Duodenal mucosa (tissue), 2 donors: ENCODE measurements at regions not wholly inside any gene's neighbourhood (a gene's known extent, or its start where the extent isn't known, plus 50 kb on each side); places are given as distances from the start of the nearest gene placed in this dataset.
"Not testable (repeated sequence)": the region's sequence is repeated elsewhere in the genome, so short reads cannot be mapped to it uniquely, and the experiment has no call there.

ENCODE experiments used
- H3K27ac ChIP-seq: one replicate; pipeline ENCODE4 v1.7.0; 2013; ENCODE audit warnings: low read depth, low read length
- H3K27me3 ChIP-seq, 2 donors: one replicate each; pipeline ENCODE4 v1.7.0; 2013; ENCODE audit warnings: low read length in 2 of 2, control low read depth in 1 of 2; ENCODE audit not compliant: insufficient read depth in 2 of 2, control insufficient read depth in 1 of 2
- H3K36me3 ChIP-seq, 2 donors: one replicate each; pipeline ENCODE4 v1.7.0; 2013; ENCODE audit warnings: low read length in 2 of 2, control low read depth in 1 of 2; ENCODE audit not compliant: insufficient read depth in 2 of 2, control insufficient read depth in 1 of 2
- H3K4me1 ChIP-seq, 2 donors: one replicate each; pipeline ENCODE4 v1.7.0; 2013; ENCODE audit warnings: low read length in 2 of 2, control low read depth in 1 of 2; ENCODE audit not compliant: insufficient read depth in 2 of 2, control insufficient read depth in 1 of 2
- H3K4me3 ChIP-seq, 2 donors: one replicate each; pipeline ENCODE4 v1.7.0; 2013; ENCODE audit warnings: low read length in 2 of 2, low read depth in 1 of 2
- H3K9ac ChIP-seq, 2 donors: one replicate each; pipeline ENCODE4 v1.7.0; 2013; ENCODE audit warnings: low read length in 2 of 2, low read depth in 1 of 2
- H3K9me3 ChIP-seq, 2 donors: one replicate each; pipeline ENCODE4 v1.7.0; 2013; ENCODE audit warnings: low read length in 2 of 2, control low read depth in 1 of 2; ENCODE audit not compliant: control insufficient read depth in 1 of 2

DNA sequence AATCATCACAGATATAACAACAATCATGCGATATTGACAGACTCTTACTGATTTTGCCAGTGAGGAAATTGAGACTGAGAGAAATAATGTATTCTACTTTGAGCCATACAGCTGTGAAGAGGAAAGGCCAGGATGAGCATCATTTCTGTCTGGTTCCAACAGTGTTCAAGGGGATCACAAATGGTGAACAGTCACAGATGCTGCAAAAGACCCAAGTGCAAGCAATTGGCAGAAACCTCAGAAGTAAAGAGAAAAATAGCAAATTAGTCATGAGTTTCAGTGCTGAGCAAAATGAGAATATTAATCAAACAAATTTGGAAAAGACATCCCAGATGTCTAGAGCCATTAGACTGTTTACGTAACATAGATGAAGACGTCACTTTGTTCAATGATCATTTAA is 114.1 kb downstream of the RAB38 start:
- no peaks in the 10 kb centered on the region for H3K36me3 ChIP-seq
- H3K9me3 ChIP-seq = no peaks in the 10 kb centered on the region
- no peak overlapping the region for H3K4me3 ChIP-seq
- H3K4me1 ChIP-seq = no peaks in the 10 kb centered on the region
- no peak overlapping the region for H3K27ac ChIP-seq
- no peaks in the 10 kb centered on the region for H3K27me3 ChIP-seq
- H3K9ac ChIP-seq = no peak overlapping the region

DNA sequence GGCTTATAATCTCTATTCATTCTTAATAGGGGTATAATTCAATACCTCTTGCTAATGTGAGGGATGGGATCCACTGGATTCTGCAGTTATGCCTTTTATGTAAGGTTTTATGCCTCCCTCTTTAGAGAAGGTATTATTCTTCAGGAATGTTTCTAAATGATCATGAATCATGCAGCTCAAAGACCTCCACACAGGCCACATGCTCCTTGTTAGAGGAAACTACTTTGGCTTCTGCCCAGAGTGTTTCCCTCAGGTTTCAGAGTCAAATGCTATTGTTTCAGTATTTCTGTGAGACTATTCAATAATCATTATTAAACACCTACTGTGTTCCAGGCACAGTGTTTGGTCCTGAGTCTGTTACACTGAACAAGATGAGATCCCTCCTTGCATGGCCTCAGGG is 115.9 kb downstream of the RAB38 start:
- H3K36me3 ChIP-seq = no peaks in the 10 kb centered on the region
- no peak overlapping the region for H3K9ac ChIP-seq
- H3K4me1 ChIP-seq = no peaks in the 10 kb centered on the region
- no peaks in the 10 kb centered on the region for H3K27me3 ChIP-seq
- no peak overlapping the region for H3K4me3 ChIP-seq
- H3K9me3 ChIP-seq = no peaks in the 10 kb centered on the region
- no peak overlapping the region for H3K27ac ChIP-seq

DNA sequence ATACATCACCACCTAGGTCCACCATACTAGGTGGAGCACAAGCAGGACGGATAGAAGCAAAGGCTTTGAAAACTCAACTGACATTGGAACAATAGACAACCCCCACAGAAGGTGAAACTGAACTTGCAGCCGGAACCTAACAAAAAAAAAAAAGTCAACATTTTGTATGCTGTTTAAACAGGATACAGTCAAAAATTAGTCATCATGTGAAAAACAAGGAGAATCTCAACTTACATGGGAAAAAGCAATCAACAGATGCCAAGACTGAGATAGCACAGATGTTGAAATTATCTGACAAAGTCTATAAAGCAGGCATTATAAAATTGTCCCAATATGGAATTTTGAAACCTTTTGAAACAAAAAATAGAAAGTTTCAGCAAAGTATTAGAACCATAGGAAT is 123.8 kb downstream of the RAB38 start:
- no peaks in the 10 kb centered on the region for H3K36me3 ChIP-seq
- no peaks in the 10 kb centered on the region for H3K9me3 ChIP-seq
- no peaks in the 10 kb centered on the region for H3K4me1 ChIP-seq
- H3K4me3 ChIP-seq = no peak overlapping the region
- no peaks in the 10 kb centered on the region for H3K27me3 ChIP-seq
- H3K9ac ChIP-seq = no peak overlapping the region
- H3K27ac ChIP-seq = no peak overlapping the region

DNA sequence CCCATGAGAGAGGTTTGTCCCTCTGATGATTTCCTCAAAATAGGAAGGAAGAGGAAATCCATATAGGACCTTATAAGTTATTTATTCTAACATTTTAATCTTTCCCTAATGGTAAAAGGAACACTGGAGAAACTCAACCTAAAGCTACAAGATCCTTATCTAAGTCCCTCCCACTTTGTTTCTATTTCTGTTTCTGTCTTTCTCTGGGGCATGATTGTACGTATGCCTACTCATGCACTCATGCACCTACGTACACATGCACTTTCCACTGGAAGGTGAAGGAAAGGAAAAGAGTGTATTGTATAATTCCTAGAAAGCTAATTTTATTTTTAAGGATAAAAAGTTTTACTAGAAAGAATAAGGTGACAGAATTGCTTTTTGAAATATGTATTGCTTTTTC is 125.0 kb downstream of the RAB38 start:
- Histone ChIP-seq H3K4me3 (no peak overlapping the region), H3K9ac (no peak overlapping the region), H3K9me3 (no peaks in the 10 kb centered on the region), H3K27me3 (no peaks in the 10 kb centered on the region), H3K36me3 (no peaks in the 10 kb centered on the region), H3K27ac (no peak overlapping the region), H3K4me1 (no peaks in the 10 kb centered on the region)

DNA sequence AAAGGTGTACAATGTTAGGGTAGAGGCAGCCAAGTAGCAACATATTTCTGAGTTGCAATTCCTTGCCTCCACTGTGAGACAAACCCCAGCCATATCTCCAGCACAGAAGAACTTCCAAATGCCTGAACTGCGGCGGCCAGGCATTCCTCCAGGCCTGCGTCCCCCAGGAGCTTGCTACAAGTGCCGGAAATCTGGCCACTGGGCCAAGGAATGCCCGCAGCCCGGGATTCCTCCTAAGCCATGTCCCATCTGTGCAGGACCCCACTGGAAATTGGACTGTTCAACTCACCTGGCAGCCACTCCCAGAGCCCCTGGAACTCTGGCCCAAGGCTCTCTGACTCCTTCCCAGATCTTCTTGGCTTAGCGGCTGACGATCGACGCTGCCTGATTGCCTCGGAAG is 130.0 kb downstream of the RAB38 start:
- H3K4me1 ChIP-seq, H3K4me3 ChIP-seq, H3K36me3 ChIP-seq, H3K9me3 ChIP-seq, H3K9ac ChIP-seq, H3K27ac ChIP-seq, H3K27me3 ChIP-seq: not testable (repeated sequence)

DNA sequence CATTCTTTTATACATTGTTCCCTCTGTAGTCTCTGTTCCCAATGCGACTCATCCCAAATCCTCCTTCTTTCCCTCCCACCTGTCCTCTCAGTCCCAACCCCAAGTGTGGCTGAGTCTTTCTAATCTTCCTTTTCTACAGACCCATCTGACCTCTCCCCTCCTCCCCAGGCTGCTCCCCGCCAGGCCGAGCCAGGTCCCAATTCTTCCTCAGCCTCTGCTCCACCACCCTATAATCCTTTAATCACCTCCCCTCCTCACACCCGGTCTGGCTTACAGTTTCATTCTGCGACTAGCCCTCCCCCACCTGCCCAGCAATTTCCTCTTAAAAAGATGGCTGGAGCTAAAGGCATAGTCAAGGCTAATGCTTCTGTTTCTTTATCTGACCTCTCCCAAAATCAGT is 130.6 kb downstream of the RAB38 start:
- H3K36me3 ChIP-seq, H3K27ac ChIP-seq, H3K4me3 ChIP-seq, H3K9ac ChIP-seq, H3K4me1 ChIP-seq, H3K9me3 ChIP-seq, H3K27me3 ChIP-seq: not testable (repeated sequence)

DNA sequence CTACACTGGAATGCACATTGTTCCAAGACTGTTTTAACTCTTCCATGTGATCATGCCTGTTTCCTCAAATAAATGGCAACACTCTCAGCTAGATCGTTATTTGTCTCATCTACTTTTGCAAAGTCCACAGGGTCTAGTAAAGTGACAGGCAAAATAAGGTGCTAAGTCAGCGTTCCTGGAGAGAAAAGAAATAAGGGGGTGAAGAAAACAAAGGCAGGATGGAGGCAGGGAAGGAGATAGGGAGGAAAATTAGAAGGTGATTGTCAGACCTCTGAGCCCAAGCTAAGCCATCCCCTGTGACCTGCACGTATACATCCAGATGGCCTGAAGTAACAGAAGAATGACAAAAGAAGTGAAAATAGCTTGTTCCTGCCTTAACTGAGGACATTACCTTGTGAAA is 132.1 kb downstream of the RAB38 start:
- Histone ChIP-seq H3K27ac (no peak overlapping the region), H3K36me3 (no peaks in the 10 kb centered on the region), H3K4me1 (no peaks in the 10 kb centered on the region), H3K4me3 (no peak overlapping the region), H3K9ac (no peak overlapping the region), H3K9me3 (no peaks in the 10 kb centered on the region), H3K27me3 (no peaks in the 10 kb centered on the region)

DNA sequence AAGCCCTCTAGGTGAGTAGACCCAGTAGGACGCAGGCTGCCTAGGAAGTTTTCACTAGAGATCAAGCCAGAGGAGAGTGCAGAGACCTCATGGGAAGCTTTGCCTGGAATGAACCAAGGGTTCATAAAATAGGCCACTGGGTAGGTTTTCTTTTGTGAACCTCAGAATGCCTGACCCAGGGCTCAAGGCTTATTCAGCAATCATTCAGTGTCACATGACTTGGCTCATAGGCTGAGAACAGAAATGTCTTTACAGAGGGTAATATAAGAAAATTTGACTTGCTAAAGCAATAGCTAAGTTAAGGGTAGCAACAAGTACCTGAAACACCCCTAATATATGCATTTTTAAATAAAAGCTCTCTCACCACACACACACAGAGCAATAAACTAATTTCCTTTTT is 132.6 kb downstream of the RAB38 start:
- H3K27ac ChIP-seq = no peak overlapping the region
- H3K4me1 ChIP-seq = no peaks in the 10 kb centered on the region
- H3K4me3 ChIP-seq = no peak overlapping the region
- H3K27me3 ChIP-seq = no peaks in the 10 kb centered on the region
- no peaks in the 10 kb centered on the region for H3K9me3 ChIP-seq
- no peak overlapping the region for H3K9ac ChIP-seq
- H3K36me3 ChIP-seq = no peaks in the 10 kb centered on the region

DNA sequence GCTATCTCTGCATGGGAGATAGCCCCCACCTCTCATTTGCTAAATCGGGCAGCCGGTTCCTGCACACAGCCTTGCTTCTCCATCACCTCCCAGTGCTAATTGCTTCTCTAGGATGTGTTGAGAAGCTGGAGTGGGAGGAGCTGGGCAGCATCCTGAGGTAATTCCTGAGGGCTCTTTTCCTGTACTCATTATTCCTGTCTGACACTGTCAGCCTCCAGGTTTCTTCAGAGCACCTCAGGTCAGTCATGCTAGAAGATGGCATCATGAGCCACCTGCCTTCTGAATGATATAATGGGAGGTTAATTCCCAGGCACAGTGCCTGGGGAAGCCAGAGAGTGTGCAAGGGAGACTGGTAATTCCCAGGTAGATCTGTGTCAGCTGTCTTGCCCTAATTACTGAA is 133.0 kb downstream of the RAB38 start:
- no peaks in the 10 kb centered on the region for H3K4me1 ChIP-seq
- no peaks in the 10 kb centered on the region for H3K27me3 ChIP-seq
- H3K4me3 ChIP-seq = no peak overlapping the region
- no peak overlapping the region for H3K9ac ChIP-seq
- no peak overlapping the region for H3K27ac ChIP-seq
- no peaks in the 10 kb centered on the region for H3K36me3 ChIP-seq
- H3K9me3 ChIP-seq = no peaks in the 10 kb centered on the region

DNA sequence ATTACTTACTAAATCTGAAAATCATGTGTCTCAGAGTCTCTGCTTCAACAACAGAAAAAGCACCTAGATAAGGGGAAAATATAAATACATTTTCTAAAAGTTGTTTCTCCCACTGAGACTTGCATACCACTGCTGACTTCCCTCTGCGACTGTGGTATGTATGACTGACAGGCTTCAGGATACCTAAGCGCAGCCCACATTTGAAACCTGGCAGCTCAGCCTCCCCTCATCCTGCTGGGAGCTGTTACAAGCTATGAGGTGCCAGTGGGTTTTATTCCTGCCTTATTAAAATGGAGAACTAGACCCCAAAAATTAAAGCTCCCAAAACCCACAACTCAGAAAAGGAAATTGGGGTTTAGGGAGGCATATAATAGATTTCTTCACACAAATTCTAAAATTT is 133.6 kb downstream of the RAB38 start:
- Histone ChIP-seq H3K4me3 (no peak overlapping the region), H3K9me3 (no peaks in the 10 kb centered on the region), H3K27ac (no peak overlapping the region), H3K27me3 (no peaks in the 10 kb centered on the region), H3K4me1 (no peaks in the 10 kb centered on the region), H3K36me3 (no peaks in the 10 kb centered on the region), H3K9ac (no peak overlapping the region)

DNA sequence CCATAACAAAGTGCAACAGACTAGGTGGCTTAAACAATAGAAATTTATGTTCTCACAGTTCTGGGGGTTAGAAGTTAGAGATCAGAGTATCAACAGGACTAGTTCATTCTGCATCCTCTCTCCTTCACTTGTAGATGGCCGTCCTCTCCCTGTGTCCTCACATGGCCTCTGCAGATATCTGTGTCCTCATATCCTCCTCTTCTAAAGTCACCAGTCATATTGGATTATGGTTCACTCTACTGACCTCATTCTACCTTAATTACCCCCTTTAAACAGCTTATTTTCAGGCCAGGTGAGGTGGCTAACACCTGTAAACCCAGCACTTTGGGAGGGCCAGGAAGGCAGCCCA is 135.1 kb downstream of the RAB38 start:
- no peaks in the 10 kb centered on the region for H3K27me3 ChIP-seq
- no peaks in the 10 kb centered on the region for H3K9me3 ChIP-seq
- no peaks in the 10 kb centered on the region for H3K36me3 ChIP-seq
- H3K4me1 ChIP-seq = no peaks in the 10 kb centered on the region
- H3K27ac ChIP-seq = no peak overlapping the region
- no peak overlapping the region for H3K4me3 ChIP-seq
- H3K9ac ChIP-seq = no peak overlapping the region
